ENCODE measurements at regions not wholly inside any gene's neighbourhood (a gene's known extent, or its start where the extent isn't known, plus 50 kb on each side); places are given as distances from the start of the nearest gene placed in this dataset.

DNA sequence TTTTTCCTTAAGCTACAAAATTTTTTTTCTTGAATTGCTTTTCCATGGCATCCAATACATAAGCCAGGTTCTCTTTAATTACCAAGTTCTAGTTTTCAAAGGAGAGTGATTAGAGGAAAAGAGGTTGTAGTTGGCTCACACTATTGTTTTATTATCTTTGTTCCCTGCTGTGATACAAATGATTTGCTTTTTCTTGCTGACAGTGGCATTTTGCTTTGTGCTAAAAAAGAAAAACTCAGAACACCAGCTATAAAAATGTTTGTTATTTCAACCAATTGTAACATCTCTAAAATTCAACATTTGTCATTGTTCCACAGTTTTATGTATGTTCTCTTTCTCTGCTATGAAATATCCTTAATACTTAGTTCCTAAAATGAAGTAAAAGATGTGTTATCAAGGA, 1817.2 kb downstream of the STIM2 start:
- Mint-ChIP-seq H3K36me3 (ENCODE audit: low read depth) (no peaks in the 10 kb centered on the region), H3K27me3 (ENCODE audit: insufficient read depth, low read depth, poor library complexity) (no peaks in the 10 kb centered on the region), H3K27ac (no peak overlapping the region), H3K9me3 (no peaks in the 10 kb centered on the region), H3K4me3 (no peak overlapping the region), H3K4me1 (peaks cover 5% of the 10 kb centered on the region; the same call in 2 of the 3 replicates)
- no peak for DNase-seq (ENCODE audit: low spot score)
- no peaks in the 10 kb centered on the region for H3F3A ChIP-seq (replicated peaks; ENCODE audit: low read depth)
- TF ChIP-seq STAT1 (IDR thresholded peaks at IDR 0.05; ENCODE audit: unreplicated experiment) (no peak), JUNB (IDR thresholded peaks at IDR 0.05; ENCODE audit: unreplicated experiment) (no peak), CREB1 (CRISPR knock-in tag; IDR thresholded peaks at IDR 0.05; ENCODE audit: low read depth) (no peak), NANOG (IDR thresholded peaks at IDR 0.05; ENCODE audit: borderline replicate concordance) (no peak), ZNF331 (CRISPR knock-in tag; IDR thresholded peaks at IDR 0.05; ENCODE audit: low read depth) (no peak), EZH2phosphoT487 (IDR thresholded peaks at IDR 0.05; ENCODE audit: unreplicated experiment) (no peak), EZH2 (IDR thresholded peaks at IDR 0.05; ENCODE audit: low read depth, unreplicated experiment) (no peak), POLR2AphosphoS5 (IDR thresholded peaks at IDR 0.05; ENCODE audit: low read depth) (no peak), ZNF114 (CRISPR knock-in tag; IDR thresholded peaks at IDR 0.05) (no peak)
- TF ChIP-seq, protein P1, sequence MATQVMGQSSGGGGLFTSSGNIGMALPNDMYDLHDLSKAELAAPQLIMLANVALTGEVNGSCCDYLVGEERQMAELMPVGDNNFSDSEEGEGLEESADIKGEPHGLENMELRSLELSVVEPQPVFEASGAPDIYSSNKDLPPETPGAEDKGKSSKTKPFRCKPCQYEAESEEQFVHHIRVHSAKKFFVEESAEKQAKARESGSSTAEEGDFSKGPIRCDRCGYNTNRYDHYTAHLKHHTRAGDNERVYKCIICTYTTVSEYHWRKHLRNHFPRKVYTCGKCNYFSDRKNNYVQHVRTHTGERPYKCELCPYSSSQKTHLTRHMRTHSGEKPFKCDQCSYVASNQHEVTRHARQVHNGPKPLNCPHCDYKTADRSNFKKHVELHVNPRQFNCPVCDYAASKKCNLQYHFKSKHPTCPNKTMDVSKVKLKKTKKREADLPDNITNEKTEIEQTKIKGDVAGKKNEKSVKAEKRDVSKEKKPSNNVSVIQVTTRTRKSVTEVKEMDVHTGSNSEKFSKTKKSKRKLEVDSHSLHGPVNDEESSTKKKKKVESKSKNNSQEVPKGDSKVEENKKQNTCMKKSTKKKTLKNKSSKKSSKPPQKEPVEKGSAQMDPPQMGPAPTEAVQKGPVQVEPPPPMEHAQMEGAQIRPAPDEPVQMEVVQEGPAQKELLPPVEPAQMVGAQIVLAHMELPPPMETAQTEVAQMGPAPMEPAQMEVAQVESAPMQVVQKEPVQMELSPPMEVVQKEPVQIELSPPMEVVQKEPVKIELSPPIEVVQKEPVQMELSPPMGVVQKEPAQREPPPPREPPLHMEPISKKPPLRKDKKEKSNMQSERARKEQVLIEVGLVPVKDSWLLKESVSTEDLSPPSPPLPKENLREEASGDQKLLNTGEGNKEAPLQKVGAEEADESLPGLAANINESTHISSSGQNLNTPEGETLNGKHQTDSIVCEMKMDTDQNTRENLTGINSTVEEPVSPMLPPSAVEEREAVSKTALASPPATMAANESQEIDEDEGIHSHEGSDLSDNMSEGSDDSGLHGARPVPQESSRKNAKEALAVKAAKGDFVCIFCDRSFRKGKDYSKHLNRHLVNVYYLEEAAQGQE (IDR thresholded peaks at IDR 0.05; ENCODE audit: unreplicated experiment) = no peak
- TF ChIP-seq, protein P2, sequence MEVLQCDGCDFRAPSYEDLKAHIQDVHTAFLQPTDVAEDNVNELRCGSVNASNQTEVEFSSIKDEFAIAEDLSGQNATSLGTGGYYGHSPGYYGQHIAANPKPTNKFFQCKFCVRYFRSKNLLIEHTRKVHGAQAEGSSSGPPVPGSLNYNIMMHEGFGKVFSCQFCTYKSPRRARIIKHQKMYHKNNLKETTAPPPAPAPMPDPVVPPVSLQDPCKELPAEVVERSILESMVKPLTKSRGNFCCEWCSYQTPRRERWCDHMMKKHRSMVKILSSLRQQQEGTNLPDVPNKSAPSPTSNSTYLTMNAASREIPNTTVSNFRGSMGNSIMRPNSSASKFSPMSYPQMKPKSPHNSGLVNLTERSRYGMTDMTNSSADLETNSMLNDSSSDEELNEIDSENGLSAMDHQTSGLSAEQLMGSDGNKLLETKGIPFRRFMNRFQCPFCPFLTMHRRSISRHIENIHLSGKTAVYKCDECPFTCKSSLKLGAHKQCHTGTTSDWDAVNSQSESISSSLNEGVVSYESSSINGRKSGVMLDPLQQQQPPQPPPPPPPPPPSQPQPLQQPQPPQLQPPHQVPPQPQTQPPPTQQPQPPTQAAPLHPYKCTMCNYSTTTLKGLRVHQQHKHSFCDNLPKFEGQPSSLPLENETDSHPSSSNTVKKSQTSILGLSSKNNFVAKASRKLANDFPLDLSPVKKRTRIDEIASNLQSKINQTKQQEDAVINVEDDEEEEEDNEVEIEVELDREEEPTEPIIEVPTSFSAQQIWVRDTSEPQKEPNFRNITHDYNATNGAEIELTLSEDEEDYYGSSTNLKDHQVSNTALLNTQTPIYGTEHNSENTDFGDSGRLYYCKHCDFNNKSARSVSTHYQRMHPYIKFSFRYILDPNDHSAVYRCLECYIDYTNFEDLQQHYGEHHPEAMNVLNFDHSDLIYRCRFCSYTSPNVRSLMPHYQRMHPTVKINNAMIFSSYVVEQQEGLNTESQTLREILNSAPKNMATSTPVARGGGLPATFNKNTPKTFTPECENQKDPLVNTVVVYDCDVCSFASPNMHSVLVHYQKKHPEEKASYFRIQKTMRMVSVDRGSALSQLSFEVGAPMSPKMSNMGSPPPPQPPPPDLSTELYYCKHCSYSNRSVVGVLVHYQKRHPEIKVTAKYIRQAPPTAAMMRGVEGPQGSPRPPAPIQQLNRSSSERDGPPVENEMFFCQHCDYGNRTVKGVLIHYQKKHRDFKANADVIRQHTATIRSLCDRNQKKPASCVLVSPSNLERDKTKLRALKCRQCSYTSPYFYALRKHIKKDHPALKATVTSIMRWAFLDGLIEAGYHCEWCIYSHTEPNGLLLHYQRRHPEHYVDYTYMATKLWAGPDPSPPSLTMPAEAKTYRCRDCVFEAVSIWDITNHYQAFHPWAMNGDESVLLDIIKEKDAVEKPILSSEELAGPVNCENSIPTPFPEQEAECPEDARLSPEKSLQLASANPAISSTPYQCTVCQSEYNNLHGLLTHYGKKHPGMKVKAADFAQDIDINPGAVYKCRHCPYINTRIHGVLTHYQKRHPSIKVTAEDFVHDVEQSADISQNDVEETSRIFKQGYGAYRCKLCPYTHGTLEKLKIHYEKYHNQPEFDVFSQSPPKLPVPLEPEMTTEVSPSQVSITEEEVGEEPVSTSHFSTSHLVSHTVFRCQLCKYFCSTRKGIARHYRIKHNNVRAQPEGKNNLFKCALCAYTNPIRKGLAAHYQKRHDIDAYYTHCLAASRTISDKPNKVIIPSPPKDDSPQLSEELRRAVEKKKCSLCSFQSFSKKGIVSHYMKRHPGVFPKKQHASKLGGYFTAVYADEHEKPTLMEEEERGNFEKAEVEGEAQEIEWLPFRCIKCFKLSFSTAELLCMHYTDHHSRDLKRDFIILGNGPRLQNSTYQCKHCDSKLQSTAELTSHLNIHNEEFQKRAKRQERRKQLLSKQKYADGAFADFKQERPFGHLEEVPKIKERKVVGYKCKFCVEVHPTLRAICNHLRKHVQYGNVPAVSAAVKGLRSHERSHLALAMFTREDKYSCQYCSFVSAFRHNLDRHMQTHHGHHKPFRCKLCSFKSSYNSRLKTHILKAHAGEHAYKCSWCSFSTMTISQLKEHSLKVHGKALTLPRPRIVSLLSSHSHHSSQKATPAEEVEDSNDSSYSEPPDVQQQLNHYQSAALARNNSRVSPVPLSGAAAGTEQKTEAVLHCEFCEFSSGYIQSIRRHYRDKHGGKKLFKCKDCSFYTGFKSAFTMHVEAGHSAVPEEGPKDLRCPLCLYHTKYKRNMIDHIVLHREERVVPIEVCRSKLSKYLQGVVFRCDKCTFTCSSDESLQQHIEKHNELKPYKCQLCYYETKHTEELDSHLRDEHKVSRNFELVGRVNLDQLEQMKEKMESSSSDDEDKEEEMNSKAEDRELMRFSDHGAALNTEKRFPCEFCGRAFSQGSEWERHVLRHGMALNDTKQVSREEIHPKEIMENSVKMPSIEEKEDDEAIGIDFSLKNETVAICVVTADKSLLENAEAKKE (CRISPR knock-in tag; IDR thresholded peaks at IDR 0.05) = no peak
- TF ChIP-seq, protein P3, sequence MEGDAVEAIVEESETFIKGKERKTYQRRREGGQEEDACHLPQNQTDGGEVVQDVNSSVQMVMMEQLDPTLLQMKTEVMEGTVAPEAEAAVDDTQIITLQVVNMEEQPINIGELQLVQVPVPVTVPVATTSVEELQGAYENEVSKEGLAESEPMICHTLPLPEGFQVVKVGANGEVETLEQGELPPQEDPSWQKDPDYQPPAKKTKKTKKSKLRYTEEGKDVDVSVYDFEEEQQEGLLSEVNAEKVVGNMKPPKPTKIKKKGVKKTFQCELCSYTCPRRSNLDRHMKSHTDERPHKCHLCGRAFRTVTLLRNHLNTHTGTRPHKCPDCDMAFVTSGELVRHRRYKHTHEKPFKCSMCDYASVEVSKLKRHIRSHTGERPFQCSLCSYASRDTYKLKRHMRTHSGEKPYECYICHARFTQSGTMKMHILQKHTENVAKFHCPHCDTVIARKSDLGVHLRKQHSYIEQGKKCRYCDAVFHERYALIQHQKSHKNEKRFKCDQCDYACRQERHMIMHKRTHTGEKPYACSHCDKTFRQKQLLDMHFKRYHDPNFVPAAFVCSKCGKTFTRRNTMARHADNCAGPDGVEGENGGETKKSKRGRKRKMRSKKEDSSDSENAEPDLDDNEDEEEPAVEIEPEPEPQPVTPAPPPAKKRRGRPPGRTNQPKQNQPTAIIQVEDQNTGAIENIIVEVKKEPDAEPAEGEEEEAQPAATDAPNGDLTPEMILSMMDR (conservative IDR thresholded peaks at IDR 0.05; ENCODE audit: low read depth in 2 of 2) = no peak
- TF ChIP-seq, protein P4, sequence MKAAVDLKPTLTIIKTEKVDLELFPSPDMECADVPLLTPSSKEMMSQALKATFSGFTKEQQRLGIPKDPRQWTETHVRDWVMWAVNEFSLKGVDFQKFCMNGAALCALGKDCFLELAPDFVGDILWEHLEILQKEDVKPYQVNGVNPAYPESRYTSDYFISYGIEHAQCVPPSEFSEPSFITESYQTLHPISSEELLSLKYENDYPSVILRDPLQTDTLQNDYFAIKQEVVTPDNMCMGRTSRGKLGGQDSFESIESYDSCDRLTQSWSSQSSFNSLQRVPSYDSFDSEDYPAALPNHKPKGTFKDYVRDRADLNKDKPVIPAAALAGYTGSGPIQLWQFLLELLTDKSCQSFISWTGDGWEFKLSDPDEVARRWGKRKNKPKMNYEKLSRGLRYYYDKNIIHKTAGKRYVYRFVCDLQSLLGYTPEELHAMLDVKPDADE (IDR thresholded peaks at IDR 0.05) = no peak
- no peaks in the 10 kb centered on the region for H3K36me3 ChIP-seq (ENCODE audit: insufficient read depth)
- ATAC-seq = no peak
- no peaks in the 10 kb centered on the region for H3K9me2 ChIP-seq (ENCODE audit: insufficient read depth)
- no peak overlapping the region for H3K4me2 ChIP-seq
- H2AFZ ChIP-seq = no peak overlapping the region
- no peaks in the 10 kb centered on the region for H3K27me3 ChIP-seq (ENCODE audit: insufficient read depth)
- no peak overlapping the region for H3K27ac ChIP-seq (ENCODE audit: low read depth)
- no peaks in the 10 kb centered on the region for H3K79me2 ChIP-seq (replicated peaks; ENCODE audit: insufficient read depth)
- no peak overlapping the region for H3K4me3 ChIP-seq
- H3K4me1 ChIP-seq (ENCODE audit: insufficient read depth) = peaks cover 29% of the 10 kb centered on the region
- H4K20me1 ChIP-seq (replicated peaks; ENCODE audit: insufficient read depth) = no peaks in the 10 kb centered on the region
